Activated naive CD8-positive, alpha-beta T cell (primary cell): ENCODE measurements at regions not wholly inside any gene's neighbourhood (a gene's known extent, or its start where the extent isn't known, plus 50 kb on each side); places are given as distances from the start of the nearest gene placed in this dataset.

Experiments used
- H3K27ac Mint-ChIP-seq: one replicate; pipeline ENCODE4 v1.8.0; 2021; ENCODE audit warnings: mixed read lengths
- H3K27me3 Mint-ChIP-seq: one replicate; pipeline ENCODE4 v1.8.0; 2021; ENCODE audit warnings: mixed read lengths
- H3K36me3 Mint-ChIP-seq: one replicate; pipeline ENCODE4 v1.8.0; 2021; ENCODE audit warnings: mixed read lengths
- H3K4me1 Mint-ChIP-seq: one replicate; pipeline ENCODE4 v1.8.0; 2021; ENCODE audit warnings: low read depth, mixed read lengths
- H3K4me3 Mint-ChIP-seq: one replicate; pipeline ENCODE4 v1.8.0; 2021; ENCODE audit warnings: mild to moderate bottlenecking, mixed read lengths
- H3K9me3 Mint-ChIP-seq: one replicate; pipeline ENCODE4 v1.8.0; 2021; ENCODE audit warnings: low read depth, mixed read lengths

DNA sequence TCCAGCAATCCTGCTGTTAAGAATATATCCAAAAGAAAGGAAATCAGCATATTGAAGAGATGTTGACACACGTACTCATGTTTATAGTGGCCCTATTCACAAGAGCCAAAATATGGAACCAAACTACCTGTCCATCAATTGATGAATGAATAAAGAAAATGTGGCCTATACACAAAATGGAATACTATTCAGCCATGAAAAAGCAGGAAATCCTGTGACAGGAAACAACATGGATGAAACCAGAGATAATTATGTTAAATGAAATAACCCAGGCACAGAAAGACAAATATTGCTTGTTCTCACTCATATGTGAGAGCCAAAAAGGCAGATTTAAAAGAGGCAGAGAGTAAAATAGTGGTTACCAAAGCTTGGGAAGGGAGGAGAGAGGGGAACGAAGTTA lies 127.1 kb downstream of the KCNJ2 start:
- Mint-ChIP-seq H3K4me1 (no peaks in the 10 kb centered on the region), H3K36me3 (no peaks in the 10 kb centered on the region), H3K27ac (no peak overlapping the region), H3K9me3 (peaks cover 5% of the 10 kb centered on the region), H3K27me3 (no peaks in the 10 kb centered on the region), H3K4me3 (no peak overlapping the region)

DNA sequence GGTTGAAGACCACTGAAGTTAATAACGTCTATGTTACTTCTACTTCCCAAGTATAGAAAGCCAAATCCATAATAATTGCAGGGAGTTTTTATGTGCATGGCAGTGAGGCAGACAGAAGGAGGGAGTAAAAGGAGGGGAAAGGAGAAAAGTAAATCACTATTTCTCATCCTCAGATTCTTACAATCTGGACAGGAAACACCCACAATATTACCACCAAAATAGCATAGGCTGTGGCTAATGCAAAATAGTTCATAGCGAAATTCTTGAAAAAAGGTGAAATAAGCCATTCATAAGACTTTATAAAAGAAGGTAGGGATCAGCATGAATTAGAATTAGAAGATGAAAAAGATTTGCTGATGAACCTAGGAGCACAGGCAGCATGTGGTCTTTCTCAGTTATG lies 128.1 kb downstream of the KCNJ2 start:
- H3K27me3 Mint-ChIP-seq = no peaks in the 10 kb centered on the region
- no peak overlapping the region for H3K27ac Mint-ChIP-seq
- H3K4me1 Mint-ChIP-seq = no peaks in the 10 kb centered on the region
- H3K9me3 Mint-ChIP-seq = peaks cover 5% of the 10 kb centered on the region
- H3K36me3 Mint-ChIP-seq = no peaks in the 10 kb centered on the region
- H3K4me3 Mint-ChIP-seq = no peak overlapping the region

DNA sequence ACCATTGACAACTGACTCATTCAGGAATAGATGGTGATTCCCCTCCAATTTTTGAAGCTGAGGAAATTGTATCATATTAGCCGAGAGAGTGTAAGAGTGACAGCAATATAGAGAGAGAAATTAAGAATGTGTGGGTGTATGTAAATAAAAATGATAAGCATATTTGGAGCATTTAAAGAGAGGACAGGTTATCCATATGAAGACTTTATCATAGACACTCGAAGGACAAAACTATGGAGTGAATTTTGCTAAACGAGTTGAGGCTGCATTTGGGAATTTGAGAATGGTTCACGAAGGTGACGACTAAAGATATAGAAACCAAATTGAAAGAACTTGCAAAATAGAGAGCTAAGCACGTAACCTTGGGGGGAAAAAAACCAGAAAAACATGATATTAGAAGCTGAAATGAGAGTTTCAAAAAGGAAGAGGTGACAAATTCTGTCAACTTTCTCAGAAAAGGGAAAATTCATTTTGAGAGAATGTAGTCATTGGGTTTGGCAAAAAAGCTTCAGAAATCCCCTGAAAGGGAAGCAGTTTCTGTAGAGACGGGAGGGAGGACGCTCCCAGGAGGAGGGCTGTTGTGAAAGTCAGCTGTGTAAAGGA lies 129.7 kb downstream of the KCNJ2 start:
- Mint-ChIP-seq H3K27me3 (no peaks in the 10 kb centered on the region), H3K4me1 (no peaks in the 10 kb centered on the region), H3K4me3 (no peak overlapping the region), H3K27ac (no peak overlapping the region), H3K36me3 (no peaks in the 10 kb centered on the region), H3K9me3 (peaks cover 5% of the 10 kb centered on the region)

DNA sequence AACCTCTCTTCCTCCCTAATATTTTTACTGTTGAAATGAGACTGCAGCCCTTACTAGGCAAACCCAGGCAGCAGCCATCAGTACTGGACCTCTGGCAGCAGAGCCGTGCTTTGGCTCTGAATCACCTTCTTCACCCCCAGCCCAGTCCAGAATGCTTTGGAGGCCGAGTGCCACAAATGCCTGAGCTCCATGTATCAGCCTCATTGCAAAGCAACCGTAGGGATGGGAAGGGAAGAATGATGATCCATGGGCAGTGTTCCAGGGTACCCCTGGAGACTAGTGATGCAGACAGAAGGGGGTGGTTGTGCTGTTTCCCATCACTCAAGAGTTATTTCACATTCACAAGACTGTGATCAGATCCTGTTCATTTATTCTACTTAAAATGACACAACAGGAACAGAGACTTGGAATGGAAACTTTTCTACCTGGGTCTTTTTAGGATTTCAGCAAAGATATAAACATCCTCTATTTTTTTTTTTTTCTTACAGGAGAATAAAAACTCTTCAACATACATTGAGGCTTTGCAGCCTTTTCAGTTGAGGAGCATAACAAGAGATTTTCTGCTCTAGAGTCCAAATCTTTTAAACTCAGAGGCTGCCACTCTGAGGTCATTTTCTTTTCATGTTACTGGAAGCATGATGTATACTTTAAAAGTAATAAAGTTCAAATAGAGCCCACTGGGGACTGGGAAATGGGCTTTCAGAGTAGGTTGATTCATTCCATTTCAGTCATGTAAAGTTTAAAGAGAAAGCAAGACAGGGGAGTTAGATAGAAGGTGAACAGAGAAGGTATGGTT lies 138.3 kb downstream of the KCNJ2 start:
- Mint-ChIP-seq H3K9me3 (no peaks in the 10 kb centered on the region), H3K4me3 (no peak overlapping the region), H3K4me1 (no peaks in the 10 kb centered on the region), H3K36me3 (no peaks in the 10 kb centered on the region), H3K27me3 (peaks cover 2% of the 10 kb centered on the region), H3K27ac (no peak overlapping the region)

DNA sequence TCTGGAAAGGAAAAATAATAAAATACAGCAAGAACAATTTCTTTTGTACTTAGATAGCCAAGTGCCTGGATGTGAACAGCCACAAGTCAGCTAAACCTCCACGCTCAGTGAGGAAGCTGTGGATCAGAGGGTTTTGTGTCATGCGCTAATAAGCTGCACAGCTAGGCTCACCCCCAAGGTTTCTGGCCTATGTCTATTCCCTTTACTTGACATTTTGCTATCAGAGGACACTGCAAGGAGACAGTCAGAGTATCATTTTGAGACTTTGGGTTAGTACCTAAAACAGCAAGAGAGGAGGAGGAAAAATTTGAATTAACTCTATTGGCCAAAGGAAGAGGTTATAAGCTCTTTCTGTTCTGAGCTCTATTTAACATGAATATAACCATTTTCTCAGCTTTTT lies 139.3 kb downstream of the KCNJ2 start:
- no peaks in the 10 kb centered on the region for H3K36me3 Mint-ChIP-seq
- H3K27ac Mint-ChIP-seq = no peak overlapping the region
- H3K27me3 Mint-ChIP-seq = peaks cover 2% of the 10 kb centered on the region
- no peaks in the 10 kb centered on the region for H3K4me1 Mint-ChIP-seq
- H3K4me3 Mint-ChIP-seq = no peak overlapping the region
- H3K9me3 Mint-ChIP-seq = no peaks in the 10 kb centered on the region

DNA sequence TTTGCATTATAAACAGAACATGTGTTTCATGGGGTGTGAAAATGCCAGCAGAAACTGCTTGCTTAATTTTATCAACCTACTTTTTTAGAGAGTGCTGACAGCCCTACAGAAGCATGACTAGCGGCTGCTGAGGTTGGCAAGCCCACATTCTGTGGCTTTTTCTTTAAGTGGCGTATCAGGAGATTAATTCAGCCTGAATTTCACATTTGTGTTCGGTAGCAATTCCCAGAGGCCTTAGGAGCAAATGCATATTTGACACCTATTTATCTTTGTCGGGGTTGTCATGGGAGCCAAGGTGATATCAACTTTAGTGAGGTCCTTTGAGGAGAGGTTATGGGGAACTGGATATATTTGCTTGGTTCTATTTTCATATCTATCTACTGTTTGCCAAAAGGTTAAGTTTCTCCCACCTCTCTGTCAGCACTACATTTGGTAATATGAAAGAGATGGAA lies 140.9 kb downstream of the KCNJ2 start:
- H3K27me3 Mint-ChIP-seq = peaks cover 2% of the 10 kb centered on the region
- H3K4me1 Mint-ChIP-seq = no peaks in the 10 kb centered on the region
- no peak overlapping the region for H3K27ac Mint-ChIP-seq
- no peaks in the 10 kb centered on the region for H3K36me3 Mint-ChIP-seq
- no peak overlapping the region for H3K4me3 Mint-ChIP-seq
- H3K9me3 Mint-ChIP-seq = no peaks in the 10 kb centered on the region

DNA sequence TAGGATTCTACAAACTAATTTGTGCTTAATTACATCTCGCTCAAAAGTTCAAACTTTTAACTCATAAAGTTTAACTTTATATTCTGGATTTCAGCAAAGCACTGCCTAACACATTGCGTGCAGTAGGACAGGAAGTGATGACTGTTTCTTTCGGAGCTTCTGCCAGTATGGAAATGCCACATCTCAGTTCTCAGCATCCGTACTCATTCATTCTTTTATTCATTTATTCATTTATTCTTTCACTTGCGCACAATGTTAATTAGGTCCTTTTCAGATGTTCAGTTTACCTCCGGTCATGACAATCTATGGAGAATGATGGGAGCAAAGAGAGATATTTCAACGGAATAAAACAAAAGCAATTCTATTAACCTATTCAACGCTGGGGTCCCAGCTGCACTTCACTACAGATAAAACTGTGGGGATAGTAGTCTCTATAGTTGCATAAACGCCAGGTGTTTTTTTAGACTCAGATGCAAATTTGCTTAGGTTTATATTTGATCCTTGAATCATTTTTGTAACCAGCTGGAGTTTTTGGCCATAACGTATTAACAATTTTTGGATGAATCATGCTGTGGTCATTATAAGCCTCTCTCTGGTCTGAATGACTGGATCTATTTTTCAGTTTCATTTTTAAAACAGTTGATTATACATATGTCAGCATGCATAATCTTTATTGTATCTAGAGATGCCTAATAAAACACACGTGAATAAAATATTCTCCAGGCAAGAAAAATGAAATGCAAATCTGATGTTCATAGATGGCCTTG lies 143.9 kb downstream of the KCNJ2 start:
- no peaks in the 10 kb centered on the region for H3K36me3 Mint-ChIP-seq
- H3K4me3 Mint-ChIP-seq = no peak overlapping the region
- no peak overlapping the region for H3K27ac Mint-ChIP-seq
- H3K27me3 Mint-ChIP-seq = peaks cover 2% of the 10 kb centered on the region
- no peaks in the 10 kb centered on the region for H3K9me3 Mint-ChIP-seq
- no peaks in the 10 kb centered on the region for H3K4me1 Mint-ChIP-seq

DNA sequence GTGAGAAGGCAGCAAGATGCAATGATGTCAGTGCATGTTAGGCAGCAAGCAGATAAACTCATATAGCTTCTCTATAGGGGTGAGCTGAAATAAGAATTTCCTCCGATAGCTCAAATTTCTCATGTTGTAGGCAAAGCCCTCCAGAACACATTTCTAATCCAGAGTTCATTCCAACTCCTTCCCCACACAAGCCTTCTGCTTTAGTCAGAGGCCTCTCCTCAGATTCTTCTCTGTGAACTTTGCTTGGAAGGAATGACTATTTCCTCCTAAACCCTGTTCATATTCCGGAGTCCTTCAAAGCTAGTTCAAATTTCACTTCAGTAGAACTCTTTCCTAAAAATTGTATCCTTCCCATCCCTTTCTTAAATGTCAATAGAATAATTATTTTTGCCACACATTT lies 144.8 kb downstream of the KCNJ2 start:
- Mint-ChIP-seq H3K36me3 (no peaks in the 10 kb centered on the region), H3K9me3 (no peaks in the 10 kb centered on the region), H3K27ac (no peak overlapping the region), H3K4me1 (no peaks in the 10 kb centered on the region), H3K27me3 (peaks cover 2% of the 10 kb centered on the region), H3K4me3 (no peak overlapping the region)

DNA sequence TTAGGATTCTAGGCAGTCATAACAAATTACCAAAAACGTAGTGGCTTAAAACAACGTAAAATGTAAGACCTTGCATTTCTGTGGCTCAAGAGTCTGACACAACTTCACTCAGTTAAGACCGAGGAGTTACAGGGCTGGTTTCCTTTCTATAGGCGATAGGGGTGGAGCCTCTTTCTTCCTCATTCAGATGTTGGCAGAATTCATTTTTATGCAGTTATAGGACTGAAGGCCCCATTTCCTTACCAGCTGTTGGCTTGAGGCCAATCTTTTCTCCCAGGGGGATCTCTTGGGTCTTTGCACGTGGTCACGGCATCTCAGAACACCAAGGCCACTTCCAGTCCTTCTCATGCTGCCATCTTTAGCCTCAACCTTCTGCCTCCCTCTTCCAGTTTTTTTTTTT lies 145.2 kb downstream of the KCNJ2 start:
- Mint-ChIP-seq H3K4me1 (no peaks in the 10 kb centered on the region), H3K36me3 (no peaks in the 10 kb centered on the region), H3K27ac (no peak overlapping the region), H3K27me3 (peaks cover 2% of the 10 kb centered on the region), H3K4me3 (no peak overlapping the region), H3K9me3 (no peaks in the 10 kb centered on the region)

DNA sequence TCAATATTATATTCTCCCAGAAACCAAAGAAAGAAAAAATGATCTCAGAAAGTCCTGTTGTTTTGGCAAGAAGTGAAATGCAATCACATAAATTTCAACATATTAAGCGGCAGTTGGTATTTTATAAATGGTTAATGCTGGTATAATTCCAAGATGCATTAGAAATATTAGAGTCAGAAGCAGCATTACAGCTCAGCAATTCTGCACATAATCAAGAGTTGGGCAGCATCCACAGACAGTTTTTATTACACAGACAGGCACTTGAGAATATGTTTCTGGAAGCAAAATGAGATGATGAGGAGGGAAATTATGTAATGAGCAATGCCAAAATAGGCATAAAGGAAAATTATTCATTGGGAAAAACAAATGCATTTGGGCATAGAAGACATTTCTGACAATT lies 148.1 kb downstream of the KCNJ2 start:
- Mint-ChIP-seq H3K27ac (no peak overlapping the region), H3K27me3 (no peaks in the 10 kb centered on the region), H3K9me3 (no peaks in the 10 kb centered on the region), H3K4me3 (no peak overlapping the region), H3K4me1 (no peaks in the 10 kb centered on the region), H3K36me3 (no peaks in the 10 kb centered on the region)

DNA sequence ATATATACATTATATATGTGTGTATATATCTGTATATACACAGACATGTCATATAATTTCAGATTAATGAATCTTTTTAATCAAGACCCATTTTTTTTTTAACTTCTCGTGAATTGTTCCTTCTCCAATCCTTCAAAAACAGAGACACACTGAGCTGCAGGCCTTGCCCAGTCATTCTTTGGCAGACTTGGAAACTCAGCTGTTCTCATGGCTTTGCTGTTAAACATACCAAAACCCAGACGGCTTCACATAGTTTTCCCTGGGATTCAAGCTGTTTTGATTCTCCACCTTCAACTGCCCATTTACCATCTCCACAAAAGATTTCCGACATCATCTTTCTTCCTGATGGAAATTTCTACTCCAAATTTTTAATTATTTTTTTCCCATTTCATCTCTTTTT lies 148.7 kb downstream of the KCNJ2 start:
- no peaks in the 10 kb centered on the region for H3K36me3 Mint-ChIP-seq
- H3K9me3 Mint-ChIP-seq = no peaks in the 10 kb centered on the region
- peaks cover 1% of the 10 kb centered on the region for H3K27me3 Mint-ChIP-seq
- no peaks in the 10 kb centered on the region for H3K4me1 Mint-ChIP-seq
- no peak overlapping the region for H3K27ac Mint-ChIP-seq
- H3K4me3 Mint-ChIP-seq = no peak overlapping the region

DNA sequence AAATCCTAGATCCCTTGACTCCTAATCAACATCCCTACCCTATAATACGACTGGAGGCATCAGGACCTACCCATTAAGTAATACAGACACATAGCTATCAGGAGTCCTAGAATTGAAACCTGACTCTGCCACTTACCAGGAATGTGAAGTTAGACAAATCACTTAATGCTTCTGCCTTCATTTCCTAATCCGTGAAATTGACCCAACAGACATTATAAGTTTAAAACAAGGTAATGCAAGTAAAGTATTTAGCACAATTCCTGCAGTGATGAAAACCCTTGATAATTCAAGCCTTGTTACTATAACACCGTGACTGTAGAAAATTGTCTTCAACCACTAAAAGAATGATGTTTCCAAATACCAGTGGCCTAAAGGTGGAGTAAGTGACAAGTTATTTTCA lies 150.2 kb downstream of the KCNJ2 start:
- H3K4me3 Mint-ChIP-seq = no peak overlapping the region
- no peaks in the 10 kb centered on the region for H3K36me3 Mint-ChIP-seq
- H3K4me1 Mint-ChIP-seq = no peaks in the 10 kb centered on the region
- no peak overlapping the region for H3K27ac Mint-ChIP-seq
- peaks cover 1% of the 10 kb centered on the region for H3K27me3 Mint-ChIP-seq
- no peaks in the 10 kb centered on the region for H3K9me3 Mint-ChIP-seq

DNA sequence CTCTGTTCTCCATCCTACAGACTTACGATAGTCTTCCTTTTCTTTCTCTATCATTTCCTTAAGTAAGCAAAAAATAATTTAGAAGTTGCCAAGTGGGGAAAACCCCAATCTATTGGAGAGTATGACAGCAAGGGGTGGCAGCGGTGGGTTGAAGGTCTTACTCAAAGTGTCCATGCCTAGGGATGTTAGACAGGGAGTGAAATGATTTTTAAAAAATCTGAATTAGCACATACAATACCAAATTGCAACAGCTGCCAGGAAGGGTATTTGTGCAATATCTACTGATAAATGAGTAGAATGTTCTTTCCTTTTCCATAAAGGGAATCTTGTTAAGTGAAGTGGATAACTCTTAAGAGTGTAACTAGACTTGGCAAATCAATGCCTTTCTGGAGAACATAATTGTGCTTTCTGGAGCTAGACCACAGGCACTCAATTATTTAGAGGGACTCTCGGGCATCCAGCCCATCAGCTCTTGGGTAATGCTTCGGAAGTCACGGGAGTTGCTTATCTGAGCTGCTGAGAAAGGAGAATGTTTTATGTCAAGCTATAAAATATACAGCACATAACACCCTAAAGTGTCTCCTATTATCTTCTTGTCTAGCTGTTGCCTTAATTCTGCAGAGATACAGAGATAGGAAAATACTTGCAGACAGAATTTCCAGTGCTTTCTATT lies 151.5 kb downstream of the KCNJ2 start:
- Mint-ChIP-seq H3K36me3 (no peaks in the 10 kb centered on the region), H3K4me3 (no peak overlapping the region), H3K4me1 (no peaks in the 10 kb centered on the region), H3K9me3 (no peaks in the 10 kb centered on the region), H3K27ac (no peak overlapping the region), H3K27me3 (peaks cover 1% of the 10 kb centered on the region)

DNA sequence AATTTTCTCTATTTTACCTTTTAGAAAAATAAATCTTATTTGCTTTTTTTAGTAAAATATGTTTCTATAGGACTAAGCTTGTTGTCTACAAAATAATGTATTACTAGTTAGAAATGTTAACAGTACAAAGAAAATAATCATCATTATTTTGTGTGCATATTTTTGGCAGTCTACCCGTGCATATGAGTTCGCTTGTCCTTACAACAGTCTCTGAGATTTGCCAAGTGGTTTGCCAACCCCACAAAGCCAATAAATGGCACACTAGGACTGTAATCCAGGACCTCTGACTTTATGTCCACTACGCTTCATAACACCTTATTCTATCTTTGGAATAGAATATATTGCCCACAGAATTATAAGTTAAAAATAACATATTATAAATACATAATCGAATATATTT lies 152.0 kb downstream of the KCNJ2 start:
- no peak overlapping the region for H3K27ac Mint-ChIP-seq
- H3K27me3 Mint-ChIP-seq = peaks cover 1% of the 10 kb centered on the region
- no peaks in the 10 kb centered on the region for H3K36me3 Mint-ChIP-seq
- H3K4me3 Mint-ChIP-seq = no peak overlapping the region
- H3K9me3 Mint-ChIP-seq = no peaks in the 10 kb centered on the region
- no peaks in the 10 kb centered on the region for H3K4me1 Mint-ChIP-seq

DNA sequence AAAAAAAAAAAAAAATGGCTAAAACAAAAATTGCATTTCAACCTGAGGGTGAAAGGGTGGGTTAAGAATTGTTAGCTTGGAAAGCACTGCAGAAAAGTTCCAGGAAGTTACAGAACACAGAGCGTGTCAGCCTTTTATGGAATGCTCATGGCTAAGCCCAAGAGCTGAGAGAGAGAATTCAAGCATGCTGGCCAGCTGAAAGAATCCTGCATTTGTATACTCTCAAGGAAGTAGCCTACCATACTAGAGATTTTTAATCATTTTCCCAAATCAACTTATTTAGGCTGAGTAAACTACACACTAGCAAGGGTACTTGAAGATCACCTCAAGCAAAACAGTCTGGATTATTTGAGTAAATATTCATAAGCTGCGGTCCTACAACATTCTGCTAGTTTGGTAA lies 153.9 kb downstream of the KCNJ2 start:
- H3K27me3 Mint-ChIP-seq = peaks cover 1% of the 10 kb centered on the region
- H3K36me3 Mint-ChIP-seq = no peaks in the 10 kb centered on the region
- H3K9me3 Mint-ChIP-seq = no peaks in the 10 kb centered on the region
- no peak overlapping the region for H3K4me3 Mint-ChIP-seq
- H3K27ac Mint-ChIP-seq = no peak overlapping the region
- no peaks in the 10 kb centered on the region for H3K4me1 Mint-ChIP-seq
